ENCODE measurements at regions not wholly inside any gene's neighbourhood (a gene's known extent, or its start where the extent isn't known, plus 50 kb on each side); places are given as distances from the start of the nearest gene placed in this dataset.

- TF ChIP-seq ZNF843 (tag by site-specific recombination; IDR thresholded peaks at IDR 0.05) (peak; percentile 38; the same call in 1 of the 2 replicates), ZSCAN30 (tag by site-specific recombination; IDR thresholded peaks at IDR 0.05) (no peak), ZNF280C (tag by site-specific recombination; IDR thresholded peaks at IDR 0.05) (no peak), ZBTB17 (tag by site-specific recombination; IDR thresholded peaks at IDR 0.05) (no peak), ZNF37A (tag by site-specific recombination; IDR thresholded peaks at IDR 0.05) (no peak), ZNF248 (tag by site-specific recombination; IDR thresholded peaks at IDR 0.05) (no peak), ZNF610 (tag by site-specific recombination; IDR thresholded peaks at IDR 0.05; ENCODE audit: borderline replicate concordance) (no peak), KLF7 (tag by site-specific recombination; IDR thresholded peaks at IDR 0.05; ENCODE audit: borderline replicate concordance) (no peak)
Observed at GRCh38 chr4:108465886-108466500, 154.4 kb upstream of the RPL34 start (continued).

GRCh38 chr4:108458681-108459080 is 161.7 kb upstream of the RPL34 start:
- H3K36me3 ChIP-seq (ENCODE audit: control insufficient read depth in 2 of 2, insufficient read depth in 1 of 2, low read length in 2 of 2) = no peaks in the 10 kb centered on the region
- no peaks in the 10 kb centered on the region for H3K9me3 ChIP-seq (ENCODE audit: control insufficient read depth, insufficient read depth, low read depth, low read length)
- no peak for TF ChIP-seq ZNF404 (tag by site-specific recombination; IDR thresholded peaks at IDR 0.05)
- TF ChIP-seq BCL11B (tag by site-specific recombination; IDR thresholded peaks at IDR 0.05; ENCODE audit: low read depth) = no peak
- no peak for TF ChIP-seq ZNF521 (tag by site-specific recombination; IDR thresholded peaks at IDR 0.05)
- no peak for TF ChIP-seq GLIS1 (tag by site-specific recombination; IDR thresholded peaks at IDR 0.05)
- TF ChIP-seq MEIS1 (CRISPR knock-in tag; IDR thresholded peaks at IDR 0.05; ENCODE audit: borderline replicate concordance) = no peak
- TF ChIP-seq ZNF747 (tag by site-specific recombination; IDR thresholded peaks at IDR 0.05) = no peak
- no peak for TF ChIP-seq ZNF362 (tag by site-specific recombination; IDR thresholded peaks at IDR 0.05)
- TF ChIP-seq ZNF473 (tag by site-specific recombination; IDR thresholded peaks at IDR 0.05) = no peak
- no peak for TF ChIP-seq ZNF623 (tag by site-specific recombination; IDR thresholded peaks at IDR 0.05)
- no peak for TF ChIP-seq ZXDB (tag by site-specific recombination; IDR thresholded peaks at IDR 0.05)
- TF ChIP-seq KLF7 (tag by site-specific recombination; IDR thresholded peaks at IDR 0.05; ENCODE audit: borderline replicate concordance) = no peak
- TF ChIP-seq ZNF449 (tag by site-specific recombination; IDR thresholded peaks at IDR 0.05) = no peak
- no peak for TF ChIP-seq ZNF423 (tag by site-specific recombination; IDR thresholded peaks at IDR 0.05)
- no peak for TF ChIP-seq TSHZ1 (tag by site-specific recombination; IDR thresholded peaks at IDR 0.05; ENCODE audit: borderline replicate concordance)
- TF ChIP-seq HOXC10 (CRISPR knock-in tag; IDR thresholded peaks at IDR 0.05) = no peak
- TF ChIP-seq ZNF692 (tag by site-specific recombination; IDR thresholded peaks at IDR 0.05) = no peak
- no peak overlapping the region for H3K27ac ChIP-seq (ENCODE audit: extremely low read depth, low read depth, low read length)
- H3K4me1 ChIP-seq (ENCODE audit: control insufficient read depth, insufficient read depth, low read length) = 0 out of 2 replicates have a peak, but pooled peaks cover 4% of the 10 kb centered on the region
- ChIA-PET POLR2A (no interaction called here), CTCF (no interaction called here)
- H3K4me3 ChIP-seq (ENCODE audit: low read depth, low read length) = no peak overlapping the region
